SKM-1 treated with dmso at 0.1 percent for 144 hours (cell line): ENCODE measurements at regions not wholly inside any gene's neighbourhood (a gene's known extent, or its start where the extent isn't known, plus 50 kb on each side); places are given as distances from the start of the nearest gene placed in this dataset.
"Not testable (repeated sequence)": the region's sequence is repeated elsewhere in the genome, so short reads cannot be mapped to it uniquely, and the experiment has no call there.

Experiments used
- DNase-seq: peaks from one replicate; lab custom pipeline; 2025; ENCODE audit not compliant: unreplicated experiment; lab: John Stamatoyannopoulos, UW

GRCh38 chr1:82065916-82066315, 265.2 kb downstream of the ADGRL2 start:
- no peak for DNase-seq

GRCh38 chr1:82064691-82065090, 264.0 kb downstream of the ADGRL2 start:
- DNase-seq: no peak

- no peak for DNase-seq
Measured at GRCh38 chr1:82062206-82062605, 261.5 kb downstream of the ADGRL2 start.

- no peak for DNase-seq
Measured at GRCh38 chr1:82059959-82060358, 259.2 kb downstream of the ADGRL2 start.

- DNase-seq: no peak
Measured at GRCh38 chr1:82057011-82057410, 256.3 kb downstream of the ADGRL2 start.

- DNase-seq: not testable (repeated sequence)
Measured at GRCh38 chr1:82055375-82055774, 254.6 kb downstream of the ADGRL2 start.

- DNase-seq: no peak
Measured at GRCh38 chr1:82052563-82052962, 251.8 kb downstream of the ADGRL2 start.

- DNase-seq: no peak
Measured at GRCh38 chr1:82048596-82048995, 247.9 kb downstream of the ADGRL2 start.

GRCh38 chr1:82045221-82045620, 244.5 kb downstream of the ADGRL2 start:
- DNase-seq: no peak

GRCh38 chr1:82044536-82044935, 243.8 kb downstream of the ADGRL2 start:
- DNase-seq: no peak

- no peak for DNase-seq
Measured at GRCh38 chr1:82044111-82044510, 243.4 kb downstream of the ADGRL2 start.

- DNase-seq: no peak
Measured at GRCh38 chr1:82042306-82043060, 241.7 kb downstream of the ADGRL2 start.
